Effector CD8-positive, alpha-beta T cell (primary cell): ENCODE measurements at regions not wholly inside any gene's neighbourhood (a gene's known extent, or its start where the extent isn't known, plus 50 kb on each side); places are given as distances from the start of the nearest gene placed in this dataset.
"Not testable (repeated sequence)": the region's sequence is repeated elsewhere in the genome, so short reads cannot be mapped to it uniquely, and the experiment has no call there.

Experiments used
- DNase-seq: peaks from one replicate; lab custom pipeline; 2025; lab: John Stamatoyannopoulos, UW

DNA sequence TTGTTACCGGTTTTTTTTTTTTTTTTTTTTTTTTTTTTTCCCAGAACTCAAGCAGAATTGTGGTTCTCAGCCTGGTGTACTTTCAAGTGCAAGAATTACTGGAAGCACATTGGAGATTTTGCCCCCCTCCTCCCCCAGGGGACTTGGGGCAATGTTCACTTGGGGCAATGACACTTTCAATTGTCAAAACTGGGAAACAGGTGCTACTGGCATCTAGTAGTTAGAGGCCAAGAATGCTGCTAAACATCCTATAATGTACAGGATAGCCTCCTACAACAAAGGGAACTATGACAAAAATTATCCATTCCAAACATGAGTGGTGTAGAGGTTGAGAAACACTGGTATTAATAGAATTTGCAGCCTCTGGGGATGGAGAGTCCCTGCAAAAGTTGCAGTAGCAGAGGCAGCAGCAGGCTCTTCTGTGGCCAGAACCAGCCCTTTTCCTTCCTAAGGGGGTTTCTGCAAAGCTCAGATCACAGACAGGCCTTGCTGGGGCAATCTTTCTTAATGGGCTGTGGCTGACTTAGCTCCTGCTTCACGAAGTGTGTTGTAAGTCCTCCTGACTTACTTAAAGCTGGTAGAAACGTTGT is 144.3 kb upstream of the MRPS22 start:
- DNase-seq: no peak

DNA sequence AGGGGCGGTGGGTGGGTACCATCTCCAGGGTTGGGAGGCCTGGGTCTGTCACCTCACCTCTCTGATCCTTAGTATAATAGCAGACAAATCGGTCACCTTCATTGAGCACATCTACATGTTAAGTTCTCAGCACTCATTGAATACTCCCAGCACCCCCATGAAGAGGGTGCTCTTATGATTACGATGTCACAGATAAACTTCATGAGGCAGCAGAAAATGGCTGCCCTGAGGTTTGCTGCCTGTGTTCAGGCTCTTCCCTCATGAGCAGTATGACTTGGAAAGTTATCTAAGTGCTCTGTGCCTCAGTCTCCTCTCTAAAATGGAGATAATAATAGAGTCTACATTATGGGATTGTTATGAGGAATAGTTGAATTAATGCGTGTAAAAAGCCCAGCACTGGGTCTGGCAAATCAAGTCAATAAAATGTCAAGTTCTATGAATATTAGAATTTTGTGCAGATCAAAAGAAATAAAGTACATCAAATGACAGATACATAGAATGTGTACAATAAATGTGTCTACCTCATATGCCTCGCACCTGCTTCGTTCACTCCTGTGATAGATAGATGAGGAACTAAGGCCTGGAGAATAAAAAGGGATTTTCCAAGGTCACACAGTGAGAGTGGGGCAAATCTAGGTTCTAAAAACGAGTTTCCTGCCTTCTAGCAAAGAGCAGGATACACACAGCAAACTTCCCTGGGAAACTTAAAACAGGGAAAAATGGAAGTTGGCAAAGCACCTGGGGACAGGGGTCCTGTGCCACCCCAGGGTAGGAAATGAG is 142.2 kb upstream of the MRPS22 start:
- DNase-seq: no peak

DNA sequence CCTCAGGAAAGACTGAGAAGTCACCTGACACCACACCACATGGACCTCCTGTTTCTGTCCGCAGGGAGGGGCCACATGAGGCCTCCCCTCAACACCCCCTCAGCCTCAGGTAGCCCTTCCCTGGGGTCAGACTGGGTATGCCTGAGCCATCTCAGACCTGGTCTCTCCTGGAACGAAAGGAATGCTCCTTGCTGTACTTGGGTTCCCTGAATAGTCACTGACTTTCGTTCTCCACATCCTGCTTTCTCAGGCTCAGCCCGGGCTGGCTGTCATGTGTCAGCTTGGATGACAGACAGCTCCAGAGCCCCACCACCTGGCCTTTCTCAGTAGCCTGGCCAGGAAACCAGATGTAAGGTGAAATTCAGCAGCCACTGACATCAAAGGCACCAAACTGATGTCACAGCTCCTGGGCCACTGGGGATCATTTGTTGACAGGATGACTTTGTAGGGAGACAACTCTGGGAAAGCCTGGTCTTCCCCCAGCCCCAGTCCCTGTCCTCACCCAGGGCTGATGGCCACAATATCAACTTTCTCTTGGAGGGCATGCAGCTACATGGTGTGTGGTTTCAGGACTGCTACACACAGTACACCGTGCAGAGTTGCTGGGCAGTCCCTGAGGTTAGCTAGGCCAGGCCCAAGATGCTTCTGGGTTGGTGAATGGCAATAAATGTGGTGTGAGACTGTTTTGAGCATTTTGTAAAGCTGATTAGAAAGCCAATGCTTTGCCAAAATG is 141.4 kb upstream of the MRPS22 start:
- DNase-seq: no peak

DNA sequence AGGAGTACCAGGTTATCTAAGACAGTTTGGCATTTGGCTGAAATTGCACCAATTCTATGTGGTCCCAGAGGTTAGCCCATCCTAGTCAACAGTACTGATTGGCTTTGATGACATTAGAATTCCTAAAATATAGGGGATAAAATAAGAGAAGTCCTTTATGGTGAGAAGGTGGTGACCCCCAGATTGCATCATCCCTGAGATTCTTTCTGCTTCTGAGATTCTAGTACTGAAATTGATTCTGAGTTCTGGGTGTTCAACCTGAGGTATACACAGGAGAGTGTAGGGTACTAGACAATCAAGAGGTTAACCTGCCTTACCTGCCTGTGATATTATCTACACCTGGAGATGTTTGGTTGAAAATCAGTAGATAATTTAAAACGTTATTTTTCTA is 140.9 kb upstream of the MRPS22 start:
- no peak for DNase-seq

DNA sequence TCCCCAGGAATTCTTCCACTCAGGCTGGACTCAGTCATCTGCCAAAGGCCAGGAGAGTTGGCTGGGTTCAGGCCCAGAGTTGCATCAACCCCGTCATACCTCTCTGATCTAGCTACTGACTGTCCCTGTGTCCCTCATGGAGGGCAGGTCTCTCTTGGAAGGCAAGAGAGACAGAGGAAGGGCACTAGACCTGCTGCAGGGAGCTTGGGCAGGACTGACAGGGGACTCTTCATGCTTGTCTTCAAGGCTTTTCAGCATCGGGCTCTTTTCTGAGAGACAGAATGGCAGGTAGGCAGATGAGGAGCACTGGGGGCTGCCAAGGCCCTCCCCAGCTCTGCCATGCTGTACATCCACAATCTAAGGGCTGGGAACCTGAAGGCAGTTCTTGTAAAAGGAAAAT is 140.1 kb upstream of the MRPS22 start:
- DNase-seq: no peak

DNA sequence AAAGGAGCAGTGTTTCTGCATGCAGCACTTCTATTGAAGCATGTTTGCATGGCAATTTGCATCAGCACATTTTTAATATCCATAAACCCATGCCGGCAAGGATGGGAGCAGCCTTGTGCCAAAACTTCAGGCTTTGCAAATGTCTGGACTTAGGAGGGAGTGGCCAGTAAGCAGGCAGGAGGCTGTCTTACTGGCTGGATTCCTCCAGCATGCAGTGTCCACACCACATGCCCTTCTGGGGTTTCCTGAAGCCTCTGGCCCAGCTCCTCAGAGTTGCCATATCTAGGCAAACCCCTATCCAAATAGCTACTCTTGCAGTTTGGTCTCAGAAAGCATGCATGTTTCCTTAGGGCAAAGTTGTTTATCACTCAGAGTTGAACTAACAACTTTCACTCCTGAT is 139.1 kb upstream of the MRPS22 start:
- no peak for DNase-seq

DNA sequence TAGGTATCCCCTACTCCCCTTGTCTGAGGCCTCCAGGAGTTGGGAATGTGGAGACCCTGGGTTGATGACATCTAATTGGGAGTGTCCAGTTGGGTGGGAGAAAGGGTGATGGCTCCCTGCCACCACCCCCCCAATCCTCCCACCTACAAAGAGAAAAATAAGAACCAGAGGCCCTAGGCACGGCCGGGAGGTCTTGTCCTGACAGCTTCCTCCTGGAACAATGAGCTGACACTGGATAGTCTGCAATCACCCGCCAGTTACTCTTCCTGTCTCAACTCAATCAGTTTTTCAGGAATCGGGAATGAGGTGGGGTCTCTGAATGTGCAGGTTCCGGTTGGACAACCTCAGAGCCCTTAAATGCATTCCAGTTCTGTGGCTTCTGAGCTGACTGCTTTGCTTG is 129.9 kb upstream of the MRPS22 start:
- no peak for DNase-seq

DNA sequence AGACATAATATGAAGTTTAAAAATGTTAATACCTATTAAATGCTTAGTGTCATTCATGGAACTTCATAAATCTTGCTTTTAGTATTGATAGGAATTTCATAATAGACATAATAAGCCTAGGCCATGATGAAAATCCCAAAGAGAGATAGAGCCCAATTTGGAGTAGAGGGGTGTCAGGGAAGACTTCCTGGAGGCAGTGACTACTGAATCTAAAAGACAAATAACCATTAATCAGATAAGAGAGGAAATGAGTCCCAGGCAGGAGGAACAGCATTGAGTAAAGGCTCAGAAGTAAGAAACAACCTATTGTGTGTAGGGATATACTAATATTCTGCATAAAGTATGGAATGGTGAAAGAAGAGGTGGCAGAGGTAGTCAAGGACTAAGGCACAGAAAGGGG is 126.9 kb upstream of the MRPS22 start:
- no peak for DNase-seq

DNA sequence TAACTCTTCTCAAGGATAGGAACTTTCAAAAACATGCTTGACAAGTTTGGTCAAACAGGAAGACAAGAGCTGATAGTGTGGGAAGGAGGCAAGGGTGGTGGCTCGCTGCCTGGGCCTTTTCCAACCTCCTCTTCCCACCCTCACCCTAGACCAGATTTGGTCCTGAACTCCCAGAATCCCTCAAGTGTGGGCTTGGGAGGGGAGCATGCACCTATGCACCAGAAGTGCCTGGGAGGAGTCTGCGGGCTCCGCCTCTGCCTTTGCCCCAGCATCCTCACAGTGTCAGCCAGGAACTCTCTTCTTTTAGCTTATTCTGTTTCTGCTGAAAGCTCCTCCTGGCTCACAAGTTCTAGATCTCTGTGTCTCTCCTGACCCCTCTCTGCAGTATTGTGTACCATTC is 126.2 kb upstream of the MRPS22 start:
- DNase-seq: no peak

DNA sequence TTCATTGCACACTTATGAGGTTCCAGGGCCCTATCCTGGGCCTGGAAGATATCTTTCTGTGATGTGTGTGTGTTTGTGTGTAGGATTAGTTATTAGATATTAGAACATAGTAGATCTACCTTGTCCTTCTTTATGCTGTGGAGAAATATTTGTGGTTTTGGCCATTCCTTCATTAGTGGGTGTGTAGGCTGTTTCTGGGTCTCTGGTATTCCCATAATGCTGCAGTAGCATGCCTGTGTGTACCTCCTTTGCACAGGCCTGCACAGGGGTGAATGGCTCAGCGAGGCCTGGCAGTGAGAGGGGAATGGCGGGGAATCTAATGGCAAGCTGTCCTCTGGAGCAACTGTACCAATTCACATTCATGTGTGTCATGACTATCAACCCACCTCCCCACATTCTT is 125.8 kb upstream of the MRPS22 start:
- DNase-seq: no peak

DNA sequence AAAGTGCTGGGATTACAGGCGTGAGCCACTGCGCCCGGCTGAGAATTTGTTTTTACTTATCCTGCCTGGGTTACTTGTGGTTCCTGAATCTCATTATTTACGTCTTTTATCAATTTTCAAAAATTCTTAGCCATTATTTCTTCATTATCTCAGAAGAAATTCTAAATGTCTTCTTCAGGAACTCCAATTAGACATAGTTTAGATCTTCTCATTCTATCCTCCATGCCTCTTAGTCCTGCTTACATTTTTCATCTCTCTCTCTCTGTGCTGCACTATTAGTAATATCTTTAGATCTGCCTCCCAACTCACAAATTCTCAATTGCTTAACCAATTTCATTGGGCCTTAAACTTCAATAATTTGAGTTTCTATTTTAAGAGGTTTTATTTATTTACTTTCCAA is 124.4 kb upstream of the MRPS22 start:
- DNase-seq: no peak

DNA sequence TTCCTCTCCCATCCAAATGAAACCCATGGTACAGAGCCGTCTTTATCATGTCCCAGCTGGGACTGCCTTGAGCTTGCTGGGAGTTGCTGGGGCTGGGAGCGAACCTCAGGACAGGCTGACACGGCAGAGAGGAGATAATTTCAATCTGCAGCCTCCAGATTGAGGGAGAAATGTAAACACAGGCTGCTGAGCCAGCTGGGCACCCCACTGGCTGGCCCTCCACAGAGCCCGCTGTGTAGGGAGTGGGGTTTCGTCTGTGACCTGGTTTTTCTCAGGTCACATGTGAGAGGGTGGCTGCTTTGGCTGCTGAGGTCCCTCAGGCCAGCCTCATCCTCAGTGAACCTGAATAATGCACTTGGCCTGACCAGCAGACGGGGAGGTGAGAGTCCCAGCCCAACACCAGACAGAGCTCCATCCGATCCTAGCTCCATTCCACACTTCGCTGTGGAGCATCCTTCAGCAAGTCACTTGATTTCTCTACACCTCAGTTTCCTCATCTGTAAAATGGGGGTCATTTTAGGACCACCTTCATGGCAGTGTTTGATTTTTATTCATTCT is 121.6 kb upstream of the MRPS22 start:
- DNase-seq: no peak

DNA sequence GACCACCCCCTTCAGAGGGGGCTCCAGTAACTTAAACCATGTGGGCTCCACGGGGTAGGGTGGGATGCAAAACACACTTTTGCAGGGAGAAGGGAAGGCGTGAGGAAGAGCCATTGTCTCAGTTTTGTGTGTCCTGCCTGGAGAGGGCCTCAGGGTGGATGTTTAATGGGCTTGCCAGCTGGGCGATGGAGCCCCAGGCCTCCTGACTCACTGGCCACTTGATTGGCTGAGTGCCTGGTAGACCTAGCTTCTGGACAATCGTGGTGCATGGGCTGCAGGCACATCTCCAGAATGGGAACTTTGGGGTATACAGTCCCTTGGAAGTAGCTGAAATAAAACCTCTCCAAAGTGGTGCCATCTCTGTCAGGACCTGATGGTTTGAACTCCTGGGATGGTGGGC is 118.3 kb upstream of the MRPS22 start:
- DNase-seq: no peak

DNA sequence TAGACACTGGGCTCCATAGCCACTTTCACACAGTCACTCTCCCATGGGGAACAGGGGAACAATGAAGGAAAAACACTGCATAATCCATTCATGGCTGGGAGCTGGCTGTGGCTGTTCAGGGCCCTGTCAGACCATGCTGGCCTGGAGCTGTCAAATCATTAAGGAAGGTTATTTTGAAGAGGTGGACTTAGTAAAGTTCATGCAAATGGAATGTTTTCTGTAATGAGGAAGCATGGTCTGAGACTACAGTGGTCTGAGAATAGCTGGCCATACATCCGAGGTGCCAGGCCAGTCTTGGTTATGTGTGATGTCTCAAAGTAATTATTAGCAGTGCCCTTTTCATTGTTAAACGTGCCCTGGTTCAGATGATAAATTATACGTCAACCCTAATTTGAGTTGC is 117.1 kb upstream of the MRPS22 start:
- no peak for DNase-seq

DNA sequence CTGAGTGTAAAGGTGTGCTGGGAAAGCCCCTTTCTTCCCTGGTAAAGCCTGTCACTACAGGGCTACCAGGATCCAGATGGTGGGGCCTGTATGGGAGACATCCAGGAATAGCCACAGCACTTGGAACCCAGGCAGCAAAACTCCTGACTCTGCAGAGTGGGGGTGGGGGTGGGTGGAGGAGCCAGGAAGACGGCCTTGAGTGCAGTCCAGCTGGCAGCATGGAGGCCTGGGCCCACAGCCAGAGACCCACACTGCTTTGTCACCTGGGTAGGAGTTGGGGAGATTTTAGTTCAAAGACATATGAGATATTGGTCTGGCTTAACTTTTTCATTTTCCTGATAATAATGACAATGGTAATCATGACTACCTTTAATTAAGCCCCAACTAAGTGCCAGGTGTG is 116.7 kb upstream of the MRPS22 start:
- DNase-seq: no peak

DNA sequence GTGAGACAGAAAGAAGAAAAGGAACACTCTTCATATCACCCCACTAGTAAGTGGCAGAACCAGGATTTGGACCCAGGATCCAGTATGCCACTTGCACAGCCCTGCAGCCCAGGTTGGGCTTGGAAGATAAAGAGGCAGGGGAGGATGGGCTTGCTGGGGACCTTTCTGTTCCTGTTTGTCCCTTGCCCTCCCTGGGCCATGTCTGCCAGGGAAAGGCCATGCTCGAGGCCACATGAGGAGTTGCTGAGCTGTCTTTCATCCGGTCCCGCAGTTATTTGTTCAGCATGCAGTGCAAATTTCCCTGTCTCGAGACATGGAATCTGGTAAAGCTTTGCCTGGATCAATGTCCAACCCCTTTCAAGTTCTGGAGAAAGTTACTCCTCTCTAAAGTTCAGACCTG is 116.0 kb upstream of the MRPS22 start:
- no peak for DNase-seq

DNA sequence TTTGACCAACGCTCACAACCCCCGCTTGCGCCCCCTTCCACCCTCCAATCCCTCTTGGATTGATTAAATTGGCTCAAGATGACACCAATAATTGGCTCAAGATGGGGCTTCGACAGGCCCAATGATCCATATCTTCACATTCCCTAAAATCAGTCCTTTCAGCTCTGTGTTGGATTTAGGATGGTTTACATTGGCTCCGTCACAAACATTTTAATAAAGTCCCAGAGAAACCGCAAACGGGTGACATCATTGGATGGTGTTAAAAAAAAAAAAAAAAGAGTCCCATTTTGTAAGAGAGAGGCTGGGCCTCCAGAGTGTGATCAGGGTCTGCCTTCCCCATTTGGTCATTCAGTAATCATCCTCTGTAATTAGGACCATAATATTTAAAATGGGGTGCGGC is 113.4 kb upstream of the MRPS22 start:
- no peak for DNase-seq

DNA sequence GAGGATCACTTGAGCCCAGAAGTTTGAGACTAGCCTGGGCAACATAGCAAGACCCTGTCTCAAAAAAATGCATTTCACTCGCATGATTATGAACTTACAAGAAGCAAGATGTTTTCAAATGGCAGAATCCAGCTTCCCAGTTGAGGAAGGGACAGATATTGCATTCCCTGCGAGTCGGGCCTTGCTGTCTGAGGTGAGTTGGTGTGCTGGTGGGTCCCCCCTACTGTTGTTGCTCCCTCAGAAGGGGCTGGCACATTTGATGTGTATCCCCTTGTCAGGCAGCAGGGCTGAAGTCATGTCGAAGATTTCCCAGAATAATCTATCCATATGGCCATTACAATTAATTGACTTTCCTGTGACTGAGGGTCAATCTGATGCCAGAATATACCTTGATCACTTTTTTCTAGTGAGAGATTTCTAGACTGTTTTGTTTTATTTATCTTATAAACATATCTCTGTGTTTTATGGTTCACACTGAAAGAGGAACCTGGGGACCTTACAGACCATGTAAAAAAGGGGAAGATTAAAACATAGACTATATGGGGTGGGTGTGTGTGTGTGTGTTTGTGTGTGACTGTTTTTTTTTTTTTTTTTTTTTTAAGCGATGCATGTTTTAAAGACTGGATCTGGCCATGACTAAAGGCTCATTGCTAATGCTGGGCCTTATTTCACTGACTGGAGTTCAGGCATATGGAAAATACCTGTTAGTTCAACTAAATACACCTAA is 112.1 kb upstream of the MRPS22 start:
- DNase-seq: no peak

DNA sequence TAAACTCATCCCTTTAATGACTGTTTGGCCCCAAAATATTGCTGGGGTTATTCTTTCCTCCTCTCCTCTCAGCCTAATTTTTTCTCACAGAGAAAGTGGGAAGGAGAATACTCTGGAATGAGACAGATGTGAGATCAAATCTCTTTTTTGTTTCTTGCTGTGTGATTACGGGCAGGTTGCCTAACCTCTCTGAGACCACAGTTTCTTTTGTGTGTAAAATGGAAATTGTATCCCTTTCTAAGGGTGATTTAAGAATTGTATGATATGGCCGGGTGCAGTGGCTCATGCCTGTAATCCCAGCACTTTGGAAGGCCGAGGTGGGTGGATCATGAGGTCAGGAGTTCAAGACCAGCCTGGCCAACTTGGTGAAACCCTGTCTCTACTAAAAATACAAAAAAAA is 111.5 kb upstream of the MRPS22 start:
- not testable (repeated sequence) for DNase-seq

DNA sequence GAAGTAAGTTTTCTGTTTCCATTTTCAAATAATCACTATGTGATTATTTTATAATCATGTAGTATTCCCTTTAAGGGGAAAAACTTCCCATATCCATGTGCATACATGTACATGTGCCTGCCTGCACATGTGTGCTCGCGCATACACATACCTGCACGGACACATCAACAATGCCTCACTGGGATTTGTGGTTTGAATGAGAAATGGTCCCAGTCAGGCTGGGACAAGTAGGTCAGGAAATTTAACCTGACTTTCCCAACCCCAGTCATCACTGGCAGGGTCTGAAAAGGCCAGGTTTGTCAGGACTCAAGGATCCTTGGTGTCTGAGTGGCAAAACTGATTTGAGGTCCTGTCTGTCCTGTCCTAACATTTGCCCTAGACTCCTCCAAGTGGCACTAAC is 109.3 kb upstream of the MRPS22 start:
- DNase-seq: no peak

DNA sequence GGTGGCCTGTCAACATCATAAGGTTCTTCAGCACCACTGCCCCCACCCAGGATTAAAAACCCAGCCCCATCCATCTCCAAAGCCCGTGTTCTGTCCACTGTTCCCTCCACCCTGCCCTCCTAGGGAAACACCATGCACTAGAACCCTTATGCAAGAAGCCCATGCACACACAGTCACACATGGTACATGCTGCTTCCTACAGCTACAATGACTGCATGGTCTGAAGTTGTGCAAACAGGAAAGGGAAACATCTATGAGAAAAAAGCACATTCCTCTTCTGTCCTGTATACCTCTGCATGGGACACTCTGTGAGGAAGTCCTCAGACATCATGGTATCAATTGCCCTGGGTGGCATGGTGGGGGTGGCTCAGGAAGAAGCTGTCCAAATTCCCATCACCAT is 108.6 kb upstream of the MRPS22 start:
- no peak for DNase-seq

DNA sequence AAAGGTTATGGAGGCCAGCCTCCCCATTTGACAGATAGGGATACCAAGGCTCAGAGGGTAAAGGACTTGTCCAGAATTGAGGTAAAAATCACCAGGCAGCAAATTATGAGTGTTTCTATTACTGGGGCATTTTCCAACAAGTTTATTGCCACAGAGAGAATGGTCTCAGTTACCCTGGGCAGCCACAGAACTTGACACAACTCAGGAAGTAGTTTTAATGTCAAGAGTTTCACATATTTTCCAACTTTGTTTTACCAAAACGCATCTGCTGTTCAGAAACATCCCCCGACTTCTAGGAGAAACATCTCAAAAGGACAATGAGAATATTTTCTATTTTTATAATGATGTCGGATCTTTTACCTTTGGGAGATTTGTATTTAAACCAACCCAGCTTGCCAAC is 107.5 kb upstream of the MRPS22 start:
- no peak for DNase-seq
